IPS DF 6.9 (cell line): ENCODE measurements at regions not wholly inside any gene's neighbourhood (a gene's known extent, or its start where the extent isn't known, plus 50 kb on each side); places are given as distances from the start of the nearest gene placed in this dataset.

Source experiments
- DNase-seq: peaks from one replicate; pipeline ENCODE4 v3.0.0-alpha.2; 2013; ENCODE audit warnings: low read depth, low spot score
- H3K27ac ChIP-seq: one replicate; pipeline ENCODE4 v1.5.1; 2013; ENCODE audit warnings: low read length, control low read depth
- H3K27me3 ChIP-seq: 2 replicates; pipeline ENCODE4 v1.6.1; 2013; ENCODE audit warnings: mild to moderate bottlenecking, low read length; ENCODE audit not compliant: control insufficient read depth, insufficient read depth
- H3K36me3 ChIP-seq: 2 replicates; pipeline ENCODE4 v1.6.1; 2013; ENCODE audit warnings: low read length; ENCODE audit not compliant: control insufficient read depth, insufficient read depth
- H3K4me1 ChIP-seq: 2 replicates; pipeline ENCODE4 v1.6.1; 2013; ENCODE audit warnings: low read length; ENCODE audit not compliant: control insufficient read depth, insufficient read depth
- H3K4me3 ChIP-seq: 2 replicates; pipeline ENCODE4 v1.5.1; 2013; ENCODE audit warnings: mild to moderate bottlenecking, low read length
- H3K9me3 ChIP-seq: 2 replicates; pipeline ENCODE4 v1.6.1; 2013; ENCODE audit warnings: low read length, inconsistent platforms; ENCODE audit not compliant: control insufficient read depth, insufficient read depth
- WGBS: extraction: QIAGEN DNeasy Blood & Tissue Kit; methylation state at CpG from one replicate; pipeline ENCODE4 v1.1.7; 2013; ENCODE audit warnings: mixed read lengths, missing lambda C conversion rate; ENCODE audit not compliant: insufficient read length, insufficient coverage; 5-methylcytosine and 5-hydroxymethylcytosine counted together

DNA sequence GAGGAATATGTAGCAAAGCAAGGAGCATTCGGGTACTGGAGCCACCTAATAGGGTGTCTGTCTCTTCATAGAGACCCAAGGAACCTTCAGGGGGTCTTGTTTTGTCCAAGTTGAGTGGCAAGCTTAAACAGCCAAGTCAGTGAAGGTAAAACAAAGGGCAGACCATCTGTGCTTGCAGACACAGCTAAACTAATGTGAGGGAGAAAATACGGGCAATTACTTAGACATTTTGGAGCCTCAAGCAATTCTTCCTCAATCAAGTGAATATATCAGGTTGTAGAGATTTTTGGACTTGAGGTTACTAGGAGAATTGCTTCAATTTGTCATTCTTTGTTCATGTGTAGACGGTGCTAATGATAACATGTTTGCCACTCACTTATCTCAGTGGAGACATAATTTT, 148.2 kb upstream of the ARHGAP20 start:
- no peak for DNase-seq
- Histone ChIP-seq H3K4me3 (no peak overlapping the region), H3K4me1 (no peaks in the 10 kb centered on the region), H3K9me3 (no peaks in the 10 kb centered on the region), H3K27me3 (no peaks in the 10 kb centered on the region), H3K27ac (no peak overlapping the region), H3K36me3 (no peaks in the 10 kb centered on the region)
- no CpG with 5 or more reads among the region's 3 CpGs for WGBS

DNA sequence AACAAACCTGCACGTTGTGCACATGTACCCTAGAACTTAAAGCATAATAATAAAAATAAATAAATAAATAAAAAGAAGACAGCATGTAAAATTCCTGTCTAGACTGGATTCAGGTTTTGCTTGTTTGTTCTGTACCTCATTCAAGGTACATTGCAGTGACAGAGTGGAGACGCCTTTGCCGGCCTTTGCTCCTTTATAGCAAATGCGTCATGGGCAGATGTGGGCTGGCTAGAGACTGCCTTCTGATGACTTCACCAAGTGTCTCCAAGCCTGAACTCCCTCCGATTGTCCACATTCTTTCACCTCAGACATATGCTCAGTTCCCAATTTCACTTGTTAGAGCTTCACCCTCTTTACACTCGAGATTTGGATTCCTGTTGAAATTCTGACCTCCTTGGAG, 147.8 kb upstream of the ARHGAP20 start:
- Histone ChIP-seq H3K9me3 (no peaks in the 10 kb centered on the region), H3K36me3 (no peaks in the 10 kb centered on the region), H3K4me3 (no peak overlapping the region), H3K27ac (no peak overlapping the region), H3K27me3 (no peaks in the 10 kb centered on the region), H3K4me1 (no peaks in the 10 kb centered on the region)
- DNase-seq: no peak
- no CpG with 5 or more reads among the region's 6 CpGs for WGBS

DNA sequence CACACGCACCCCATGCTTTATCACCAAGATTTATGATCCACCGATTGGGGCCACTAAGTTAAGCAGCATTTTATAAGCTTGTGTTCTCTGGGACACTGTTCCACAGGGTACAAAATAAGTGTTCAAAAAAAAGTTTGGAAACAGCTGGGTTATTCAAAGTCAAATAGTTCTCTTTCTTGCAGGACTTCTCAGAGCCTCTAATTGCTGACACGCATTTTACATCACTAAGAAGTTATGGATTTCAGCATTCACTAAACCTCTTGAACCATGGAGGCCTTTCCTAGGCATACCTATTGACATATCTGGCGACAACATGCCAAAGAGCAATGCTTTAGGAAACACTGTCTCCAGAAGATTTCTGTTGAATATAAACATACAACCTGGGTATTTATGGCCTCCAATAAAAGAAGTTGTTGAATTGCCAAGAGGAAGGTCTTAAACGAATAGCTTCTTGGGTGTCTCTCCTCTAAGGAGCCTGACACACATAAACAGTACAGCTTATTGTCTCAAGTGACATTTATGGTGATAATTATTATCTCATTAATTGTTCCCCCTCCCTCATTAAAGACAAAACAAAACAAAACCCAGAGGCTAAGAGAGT, 147.1 kb upstream of the ARHGAP20 start:
- Histone ChIP-seq H3K9me3 (no peaks in the 10 kb centered on the region), H3K27me3 (no peaks in the 10 kb centered on the region), H3K36me3 (no peaks in the 10 kb centered on the region), H3K4me3 (no peak overlapping the region), H3K4me1 (no peaks in the 10 kb centered on the region), H3K27ac (no peak overlapping the region)
- no CpG with 5 or more reads among the region's 5 CpGs for WGBS
- DNase-seq: no peak

DNA sequence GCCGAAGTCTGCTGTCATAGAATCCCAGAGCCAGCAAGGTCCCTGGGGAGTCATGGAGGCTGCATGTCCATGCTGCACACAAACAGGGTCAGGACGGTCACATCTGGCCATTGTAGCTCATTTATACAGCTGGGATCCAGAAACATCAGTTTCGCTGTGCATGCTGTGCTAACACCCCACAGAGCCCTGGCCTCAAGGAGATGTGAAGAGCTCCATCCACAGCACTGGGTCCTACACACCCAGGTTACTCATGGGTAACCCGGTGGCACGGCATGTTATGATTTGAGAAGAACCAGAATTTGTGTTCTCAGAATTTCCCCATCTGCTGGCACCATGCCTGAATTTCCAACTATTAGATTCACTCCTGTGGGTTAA, 146.3 kb upstream of the ARHGAP20 start:
- Histone ChIP-seq H3K9me3 (no peaks in the 10 kb centered on the region), H3K27ac (no peak overlapping the region), H3K27me3 (no peaks in the 10 kb centered on the region), H3K36me3 (no peaks in the 10 kb centered on the region), H3K4me1 (no peaks in the 10 kb centered on the region), H3K4me3 (no peak overlapping the region)
- no CpG with 5 or more reads among the region's 5 CpGs for WGBS
- no peak for DNase-seq

DNA sequence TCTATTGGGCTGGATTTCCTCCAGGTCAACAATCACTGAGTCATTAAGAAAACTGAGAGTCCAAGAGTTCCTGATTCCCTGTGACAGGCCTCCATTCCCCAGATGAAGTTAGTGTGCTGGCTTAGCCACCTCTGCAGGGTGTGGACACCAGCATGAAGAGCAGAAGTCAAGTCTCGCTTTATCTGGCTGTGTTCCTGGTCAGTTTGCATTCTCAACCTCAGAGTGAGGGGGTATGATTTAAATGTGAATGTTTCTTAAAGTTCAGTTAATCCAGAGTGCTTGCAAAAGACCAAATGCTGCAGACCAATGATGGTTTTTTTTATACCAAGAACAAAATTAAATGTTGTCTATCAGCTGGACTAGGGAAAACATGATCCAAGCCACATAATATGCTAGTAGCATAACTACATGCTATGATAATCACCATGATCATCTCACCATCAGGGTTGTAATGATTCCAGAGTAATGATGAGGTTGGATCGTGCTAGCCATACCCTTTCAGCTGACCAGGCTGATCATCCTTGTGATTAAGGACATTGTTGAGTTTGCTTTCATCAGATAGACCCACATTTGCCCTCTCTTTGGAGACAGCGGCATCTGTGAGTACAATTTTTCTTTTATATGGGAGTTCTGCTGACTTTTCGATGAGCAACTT, 145.8 kb upstream of the ARHGAP20 start:
- DNase-seq: no peak
- no peaks in the 10 kb centered on the region for H3K27me3 ChIP-seq
- WGBS: no CpG with 5 or more reads among the region's 4 CpGs

DNA sequence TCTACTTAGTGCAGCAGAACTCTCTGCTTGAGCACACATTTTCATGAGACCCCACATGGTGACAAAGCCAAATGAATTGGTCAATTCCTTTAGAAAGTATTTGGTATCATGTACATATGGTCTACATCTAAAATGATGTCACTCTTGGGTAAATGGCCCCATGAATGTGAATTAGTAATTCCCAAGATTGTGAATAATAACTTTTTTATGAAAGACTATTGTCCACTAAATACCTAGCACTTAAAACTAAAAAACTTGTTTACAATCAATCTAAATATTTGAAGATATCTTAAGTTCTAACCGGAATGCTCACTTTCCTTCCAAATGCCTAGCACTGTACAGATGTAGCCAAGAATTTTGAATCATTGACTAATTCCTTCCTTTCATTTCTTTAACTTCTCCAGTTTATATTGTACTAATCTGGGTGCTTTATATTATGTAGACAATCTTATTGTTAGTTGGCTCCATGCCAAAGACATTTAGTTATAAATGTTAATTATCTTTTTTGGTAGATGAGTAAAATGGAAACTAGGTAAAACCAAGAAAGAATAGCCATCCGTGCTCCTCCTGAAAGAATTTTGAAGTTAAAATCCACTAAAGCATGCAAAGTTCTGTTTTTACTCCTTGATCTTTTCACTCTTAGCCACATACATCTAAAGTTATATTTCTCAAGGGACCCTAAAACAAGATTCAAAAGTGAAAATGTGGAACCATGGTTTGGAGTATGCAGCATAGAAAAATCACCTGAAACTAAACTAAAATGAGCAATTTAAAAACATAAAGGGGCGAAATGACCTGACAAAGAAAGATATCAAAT, 145.0 kb upstream of the ARHGAP20 start:
- no CpG with 5 or more reads among the region's 3 CpGs for WGBS
- DNase-seq: no peak
- Histone ChIP-seq H3K27ac (no peak overlapping the region), H3K4me1 (no peaks in the 10 kb centered on the region), H3K4me3 (no peak overlapping the region), H3K27me3 (no peaks in the 10 kb centered on the region), H3K36me3 (no peaks in the 10 kb centered on the region), H3K9me3 (no peaks in the 10 kb centered on the region)

More for the DNA sequence above, 145.8 kb upstream of the ARHGAP20 start:
- H3K27ac ChIP-seq: no peak overlapping the region
- H3K36me3 ChIP-seq: no peaks in the 10 kb centered on the region
- H3K9me3 ChIP-seq: no peaks in the 10 kb centered on the region
- H3K4me3 ChIP-seq: no peak overlapping the region
- H3K4me1 ChIP-seq: no peaks in the 10 kb centered on the region

DNA sequence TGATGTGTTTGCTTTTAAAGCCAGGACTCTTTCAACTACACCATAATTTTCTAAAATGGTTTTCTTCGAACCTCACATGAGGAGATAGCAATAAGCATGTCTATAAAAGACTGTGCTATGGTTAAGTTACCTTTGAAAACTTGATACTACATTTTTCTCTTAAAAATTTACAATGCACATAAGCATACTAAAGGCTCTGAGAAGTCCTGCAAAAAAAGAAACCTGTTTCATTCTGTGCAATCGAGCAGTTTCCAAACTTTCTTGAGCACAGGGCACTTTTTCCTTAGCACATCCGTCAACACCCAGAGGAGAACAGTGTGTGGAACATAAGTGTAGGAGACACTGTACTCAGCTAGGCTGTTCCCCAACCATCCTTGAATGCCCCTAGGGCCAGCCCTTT, 144.1 kb upstream of the ARHGAP20 start:
- no CpG with 5 or more reads among the region's 3 CpGs for WGBS
- no peak for DNase-seq
- H3K36me3 ChIP-seq: no peaks in the 10 kb centered on the region
- H3K4me1 ChIP-seq: no peaks in the 10 kb centered on the region
- H3K9me3 ChIP-seq: no peaks in the 10 kb centered on the region
- H3K4me3 ChIP-seq: no peak overlapping the region
- no peaks in the 10 kb centered on the region for H3K27me3 ChIP-seq
- H3K27ac ChIP-seq: no peak overlapping the region

DNA sequence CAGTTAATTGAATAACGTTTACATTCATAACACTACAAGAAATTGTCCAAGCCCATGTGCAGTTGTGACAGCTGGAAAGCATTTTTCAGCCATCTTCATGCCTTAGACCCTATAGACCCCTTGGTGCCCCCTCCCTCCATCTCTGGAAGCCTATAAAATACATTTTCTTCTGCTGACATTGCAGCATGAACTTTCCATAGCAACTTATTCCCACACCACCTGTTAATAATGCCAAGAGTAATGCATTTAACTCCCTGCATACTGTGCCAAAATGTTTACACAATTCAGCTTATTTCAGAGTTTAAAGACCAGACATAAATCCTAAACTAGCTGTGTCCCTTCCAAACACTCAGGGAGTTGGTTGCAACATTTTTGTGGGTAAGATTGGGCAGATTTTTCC, 143.0 kb upstream of the ARHGAP20 start:
- no peak for DNase-seq
- Histone ChIP-seq H3K27me3 (no peaks in the 10 kb centered on the region), H3K36me3 (no peaks in the 10 kb centered on the region), H3K4me1 (no peaks in the 10 kb centered on the region), H3K9me3 (no peaks in the 10 kb centered on the region), H3K4me3 (no peak overlapping the region), H3K27ac (no peak overlapping the region)
- WGBS: no CpG with 5 or more reads among the region's 1 CpG

DNA sequence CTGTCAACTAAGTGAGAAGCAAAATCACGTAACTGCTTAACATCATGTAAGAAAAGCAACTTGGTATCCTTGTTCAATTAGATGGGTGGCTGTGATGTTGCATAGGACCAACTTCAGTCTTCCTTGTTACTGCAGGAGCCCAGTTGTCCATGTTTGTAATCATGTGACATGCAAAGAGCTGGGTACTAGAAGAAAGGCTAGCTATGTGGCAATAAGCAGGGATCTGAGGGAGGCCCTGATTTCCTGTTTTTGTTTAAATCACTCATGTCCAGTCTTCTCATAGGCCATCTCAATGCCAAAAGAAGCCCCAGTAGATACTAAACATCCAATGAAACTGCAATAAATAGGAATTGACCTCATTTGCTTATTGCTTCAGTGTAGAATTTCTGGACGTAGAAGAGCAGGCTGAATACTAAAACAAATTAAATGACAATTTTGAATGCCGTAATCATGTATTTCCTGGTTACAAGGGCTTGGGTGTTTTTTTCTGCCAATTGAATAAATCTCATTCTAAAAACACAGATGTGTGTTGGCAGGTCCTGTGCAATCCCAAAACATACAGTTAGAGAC, 140.8 kb upstream of the ARHGAP20 start:
- no CpG with 5 or more reads among the region's 3 CpGs for WGBS
- H3K9me3 ChIP-seq: no peaks in the 10 kb centered on the region
- H3K27ac ChIP-seq: no peak overlapping the region

DNA sequence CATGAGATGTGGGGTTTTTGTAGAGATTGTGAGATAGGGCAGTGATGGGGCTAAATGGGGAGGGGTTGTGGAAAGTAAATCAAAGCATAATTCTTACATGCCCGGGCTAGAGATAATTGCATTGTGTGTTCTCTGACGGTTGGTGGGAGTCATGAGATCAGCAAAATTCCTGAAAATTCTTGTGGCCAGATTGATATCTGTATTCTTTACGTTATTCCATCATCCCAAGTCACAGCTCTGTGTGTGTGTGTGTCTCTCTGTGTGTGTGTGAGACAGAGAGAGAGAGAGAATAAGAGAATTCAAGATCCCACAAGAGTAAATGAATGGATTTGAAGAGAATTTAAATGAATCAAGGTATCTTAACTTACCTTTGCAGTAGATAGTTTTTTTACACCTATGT, 138.6 kb upstream of the ARHGAP20 start:
- no peak for DNase-seq
- H3K27ac ChIP-seq: no peak overlapping the region
- H3K36me3 ChIP-seq: no peaks in the 10 kb centered on the region
- H3K4me1 ChIP-seq: no peaks in the 10 kb centered on the region
- no peak overlapping the region for H3K4me3 ChIP-seq
- H3K27me3 ChIP-seq: no peaks in the 10 kb centered on the region
- no CpG with 5 or more reads among the region's 3 CpGs for WGBS
- H3K9me3 ChIP-seq: no peaks in the 10 kb centered on the region

More for the DNA sequence above, 140.8 kb upstream of the ARHGAP20 start:
- no peaks in the 10 kb centered on the region for H3K36me3 ChIP-seq
- H3K4me3 ChIP-seq: no peak overlapping the region
- no peaks in the 10 kb centered on the region for H3K27me3 ChIP-seq
- no peak for DNase-seq
- no peaks in the 10 kb centered on the region for H3K4me1 ChIP-seq
